ENCODE measurements at regions not wholly inside any gene's neighbourhood (a gene's known extent, or its start where the extent isn't known, plus 50 kb on each side); places are given as distances from the start of the nearest gene placed in this dataset.

GRCh38 chr6:126784161-126784790, 334.2 kb upstream of the RSPO3 start:
- ChIA-PET POLR2A (no interaction called here), CTCF (no interaction called here)
- ATAC-seq (replicated peaks in 1 of 4) (no peak), DNase-seq (no peak)
- Histone ChIP-seq H3K36me3 (ENCODE audit: control insufficient read depth in 2 of 2, extremely low read depth in 1 of 2, insufficient read depth in 1 of 2, low read length in 1 of 2) (no peaks in the 10 kb centered on the region), H3K4me1 (ENCODE audit: control insufficient read depth in 1 of 2, extremely low read depth in 1 of 2, insufficient read depth in 2 of 2, low read length in 2 of 2) (no peaks in the 10 kb centered on the region), H3K27me3 (replicated peaks in 1 of 2; ENCODE audit: control insufficient read depth in 2 of 2, extremely low read depth in 1 of 2, insufficient read depth in 2 of 2, low read length in 1 of 2) (no peaks in the 10 kb centered on the region), H3K4me3 (ENCODE audit: control insufficient read depth in 1 of 2, extremely low read depth in 1 of 2, low read length in 1 of 2) (no peak overlapping the region), H3K9me3 (no peaks in the 10 kb centered on the region), H3K27ac (ENCODE audit: low read length) (no peak overlapping the region)
- H3K4me3 Mint-ChIP-seq, result no peak overlapping the region
- no CpG with 5 or more reads among the region's 2 CpGs for WGBS (ENCODE audit: insufficient coverage)
- no peaks in the 10 kb centered on the region for H3K27me3 Mint-ChIP-seq
- H3K9me3 Mint-ChIP-seq, result peaks cover 0 to 5% (median 0%) of the 10 kb centered on the region in 3 donors
- H3K4me1 Mint-ChIP-seq, result no peaks in the 10 kb centered on the region
- H3K36me3 Mint-ChIP-seq, result no peaks in the 10 kb centered on the region
- no peak overlapping the region for H3K27ac Mint-ChIP-seq

- DNase-seq, result no peak
- no peak overlapping the region for H3K27ac Mint-ChIP-seq
- H3K9me3 ChIP-seq, result no peaks in the 10 kb centered on the region
- H3K4me3 Mint-ChIP-seq, result no peak overlapping the region
- H3K4me1 Mint-ChIP-seq, result no peaks in the 10 kb centered on the region
- no peak overlapping the region for H3K4me3 ChIP-seq (ENCODE audit: control insufficient read depth in 1 of 2, extremely low read depth in 1 of 2, low read length in 1 of 2)
- peaks cover 0 to 4% of the 10 kb centered on the region in 2 donors for H3K27me3 Mint-ChIP-seq
- H3K27me3 ChIP-seq (replicated peaks in 1 of 2; ENCODE audit: control insufficient read depth in 2 of 2, extremely low read depth in 1 of 2, insufficient read depth in 2 of 2, low read length in 1 of 2), result no peaks in the 10 kb centered on the region
- ATAC-seq (replicated peaks in 1 of 4), result no peak
- no peaks in the 10 kb centered on the region for H3K36me3 Mint-ChIP-seq
- ChIA-PET CTCF (interaction anchor here in 1 of 2 donors (0.6 kb wide), 1 partner anchor 26 kb away, joined by 5 read pairs; no protein-coding TSS in a partner anchor), POLR2A (interaction anchor here in 1 of 2 donors (1.2 kb wide), 1 partner anchor 9 kb away, joined by 4 read pairs; no protein-coding TSS in a partner anchor)
- no CpG with 5 or more reads among the region's 1 CpG for WGBS (ENCODE audit: insufficient coverage)
- no peaks in the 10 kb centered on the region for H3K4me1 ChIP-seq (ENCODE audit: control insufficient read depth in 1 of 2, extremely low read depth in 1 of 2, insufficient read depth in 2 of 2, low read length in 2 of 2)
- peaks cover 0 to 5% (median 0%) of the 10 kb centered on the region in 3 donors for H3K9me3 Mint-ChIP-seq
- H3K27ac ChIP-seq (ENCODE audit: low read length), result no peak overlapping the region
- no peaks in the 10 kb centered on the region for H3K36me3 ChIP-seq (ENCODE audit: control insufficient read depth in 2 of 2, extremely low read depth in 1 of 2, insufficient read depth in 1 of 2, low read length in 1 of 2)
Measured at GRCh38 chr6:126786262-126786661, 332.2 kb upstream of the RSPO3 start.

DNA sequence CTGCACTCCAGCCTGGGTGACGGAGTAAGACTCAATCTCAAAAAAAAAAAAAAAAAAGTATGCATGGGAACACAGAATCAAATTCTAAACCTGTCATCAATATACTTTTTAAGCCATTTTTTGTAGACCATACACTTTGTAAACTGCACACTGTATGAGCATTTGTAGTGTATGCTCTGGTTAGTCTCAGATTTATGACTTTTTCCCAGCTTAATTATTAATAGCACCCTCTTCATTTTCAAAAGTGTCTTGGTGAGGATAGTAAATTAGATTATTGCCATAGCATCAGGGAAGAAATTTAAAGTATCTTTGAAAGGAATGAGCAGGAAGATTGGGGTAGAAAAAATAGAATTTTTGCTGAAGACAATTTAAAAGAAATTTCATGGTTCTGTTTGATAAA, 330.8 kb upstream of the RSPO3 start:
- Mint-ChIP-seq H3K9me3 (peaks cover 0 to 5% (median 0%) of the 10 kb centered on the region in 3 donors), H3K4me3 (no peak overlapping the region), H3K36me3 (no peaks in the 10 kb centered on the region), H3K27me3 (peaks cover 0 to 4% of the 10 kb centered on the region in 2 donors), H3K4me1 (no peaks in the 10 kb centered on the region), H3K27ac (no peak overlapping the region)
- H3K9me3 ChIP-seq, result no peaks in the 10 kb centered on the region
- no peaks in the 10 kb centered on the region for H3K4me1 ChIP-seq (ENCODE audit: control insufficient read depth in 1 of 2, extremely low read depth in 1 of 2, insufficient read depth in 2 of 2, low read length in 2 of 2)
- no CpG with 5 or more reads among the region's 1 CpG for WGBS (ENCODE audit: insufficient coverage)
- DNase-seq (no peak), ATAC-seq (replicated peaks in 1 of 4) (no peak)
- ChIA-PET POLR2A (no interaction called here), CTCF (no interaction called here)
- no peak overlapping the region for H3K27ac ChIP-seq (ENCODE audit: low read length)
- H3K36me3 ChIP-seq (ENCODE audit: control insufficient read depth in 2 of 2, extremely low read depth in 1 of 2, insufficient read depth in 1 of 2, low read length in 1 of 2), result no peaks in the 10 kb centered on the region
- no peak overlapping the region for H3K4me3 ChIP-seq (ENCODE audit: control insufficient read depth in 1 of 2, extremely low read depth in 1 of 2, low read length in 1 of 2)
- H3K27me3 ChIP-seq (replicated peaks in 1 of 2; ENCODE audit: control insufficient read depth in 2 of 2, extremely low read depth in 1 of 2, insufficient read depth in 2 of 2, low read length in 1 of 2), result no peaks in the 10 kb centered on the region

- ATAC-seq (replicated peaks in 1 of 4) (no peak), DNase-seq (no peak)
- H3K36me3 ChIP-seq (ENCODE audit: control insufficient read depth in 2 of 2, extremely low read depth in 1 of 2, insufficient read depth in 1 of 2, low read length in 1 of 2), result no peaks in the 10 kb centered on the region
- H3K4me1 Mint-ChIP-seq, result no peaks in the 10 kb centered on the region
- no peaks in the 10 kb centered on the region for H3K4me1 ChIP-seq (ENCODE audit: control insufficient read depth in 1 of 2, extremely low read depth in 1 of 2, insufficient read depth in 2 of 2, low read length in 2 of 2)
- peaks cover 0 to 5% (median 0%) of the 10 kb centered on the region in 3 donors for H3K9me3 Mint-ChIP-seq
- CTCF ChIA-PET, result no interaction called here
- no peak overlapping the region for H3K4me3 ChIP-seq (ENCODE audit: control insufficient read depth in 1 of 2, extremely low read depth in 1 of 2, low read length in 1 of 2)
- no peaks in the 10 kb centered on the region for H3K27me3 ChIP-seq (replicated peaks in 1 of 2; ENCODE audit: control insufficient read depth in 2 of 2, extremely low read depth in 1 of 2, insufficient read depth in 2 of 2, low read length in 1 of 2)
- peaks cover 0 to 4% of the 10 kb centered on the region in 2 donors for H3K27me3 Mint-ChIP-seq
- H3K4me3 Mint-ChIP-seq, result no peak overlapping the region
- POLR2A ChIA-PET, result no interaction called here
- no peaks in the 10 kb centered on the region for H3K9me3 ChIP-seq
- no peaks in the 10 kb centered on the region for H3K36me3 Mint-ChIP-seq
- WGBS (ENCODE audit: insufficient coverage), result 70% methylated on average over 2 of the region's 6 CpGs
- H3K27ac Mint-ChIP-seq, result no peak overlapping the region
- no peak overlapping the region for H3K27ac ChIP-seq (ENCODE audit: low read length)
Measured at GRCh38 chr6:126788861-126789365, 329.6 kb upstream of the RSPO3 start.

DNA sequence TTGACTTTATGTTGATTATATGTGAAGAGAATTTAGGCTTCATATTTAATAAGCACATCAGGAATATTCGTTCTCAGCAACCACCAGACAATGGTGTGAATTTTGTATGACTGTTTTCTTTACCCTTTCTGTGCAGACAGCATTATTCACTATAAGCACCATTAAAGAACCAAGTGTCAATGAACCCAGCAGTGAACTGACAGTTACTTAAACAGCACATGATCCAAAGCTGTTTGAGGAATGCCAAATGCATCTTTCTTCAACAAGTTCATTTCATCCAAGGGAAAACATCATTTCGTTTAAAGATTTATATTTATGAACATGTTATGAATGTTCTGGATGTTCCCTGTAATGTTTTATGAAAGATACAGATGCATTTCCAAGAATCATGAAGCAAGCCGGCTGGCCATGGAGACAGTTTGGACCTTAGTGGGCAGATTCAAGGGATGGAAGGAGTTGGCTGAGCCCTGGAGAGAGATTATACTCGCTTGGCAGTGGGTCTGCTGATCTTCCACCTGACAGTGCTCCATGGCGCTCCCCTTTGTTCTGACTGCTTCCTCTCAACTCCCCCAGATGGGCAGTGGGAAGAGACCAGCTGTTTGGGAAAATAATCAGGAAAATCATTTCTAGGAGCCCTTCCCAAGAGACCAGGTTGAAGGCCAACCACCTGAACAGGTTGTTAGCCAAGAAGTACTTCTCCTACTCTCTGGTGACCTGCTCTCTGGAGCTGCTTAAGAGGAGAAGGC, 326.0 kb upstream of the RSPO3 start:
- Mint-ChIP-seq H3K27me3 (peaks cover 0 to 4% of the 10 kb centered on the region in 2 donors), H3K27ac (no peak overlapping the region), H3K4me1 (no peaks in the 10 kb centered on the region), H3K36me3 (no peaks in the 10 kb centered on the region), H3K9me3 (no peaks in the 10 kb centered on the region), H3K4me3 (no peak overlapping the region)
- Histone ChIP-seq H3K27me3 (replicated peaks in 1 of 2; ENCODE audit: control insufficient read depth in 2 of 2, extremely low read depth in 1 of 2, insufficient read depth in 2 of 2, low read length in 1 of 2) (no peaks in the 10 kb centered on the region), H3K9me3 (no peaks in the 10 kb centered on the region), H3K4me3 (ENCODE audit: control insufficient read depth in 1 of 2, extremely low read depth in 1 of 2, low read length in 1 of 2) (no peak overlapping the region), H3K36me3 (ENCODE audit: control insufficient read depth in 2 of 2, extremely low read depth in 1 of 2, insufficient read depth in 1 of 2, low read length in 1 of 2) (no peaks in the 10 kb centered on the region), H3K4me1 (ENCODE audit: control insufficient read depth in 1 of 2, extremely low read depth in 1 of 2, insufficient read depth in 2 of 2, low read length in 2 of 2) (no peaks in the 10 kb centered on the region), H3K27ac (ENCODE audit: low read length) (no peak overlapping the region)
- ChIA-PET CTCF (no interaction called here), POLR2A (no interaction called here)
- DNase-seq, result no peak
- no peak for ATAC-seq (replicated peaks in 1 of 4)
- WGBS (ENCODE audit: insufficient coverage), result 80% methylated on average over 2 of the region's 5 CpGs

DNA sequence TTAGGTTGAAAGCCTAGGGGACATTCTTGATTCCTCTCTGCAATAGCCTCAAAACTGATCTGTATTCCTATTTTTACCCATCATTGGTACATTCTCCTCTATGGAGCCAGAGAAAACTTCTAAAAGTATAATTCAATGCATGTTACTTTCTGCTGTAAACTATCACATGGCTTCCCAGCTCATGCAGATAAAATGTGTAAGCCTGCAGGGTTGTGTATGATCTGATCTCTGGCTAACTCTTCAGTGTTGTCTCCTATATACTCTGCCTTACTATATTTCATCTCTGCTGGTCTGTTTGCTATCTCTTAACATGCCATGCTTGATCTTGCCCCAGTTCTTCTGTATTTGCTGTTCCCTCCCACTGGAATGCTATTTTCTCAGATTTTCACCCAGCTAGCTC, 323.3 kb upstream of the RSPO3 start:
- ATAC-seq (replicated peaks in 1 of 4) (no peak), DNase-seq (no peak)
- Mint-ChIP-seq H3K27me3 (no peaks in the 10 kb centered on the region), H3K36me3 (no peaks in the 10 kb centered on the region), H3K4me3 (no peak overlapping the region), H3K9me3 (no peaks in the 10 kb centered on the region), H3K27ac (no peak overlapping the region), H3K4me1 (no peaks in the 10 kb centered on the region)
- no peak overlapping the region for H3K4me3 ChIP-seq (ENCODE audit: control insufficient read depth in 1 of 2, extremely low read depth in 1 of 2, low read length in 1 of 2)
- H3K27me3 ChIP-seq (replicated peaks in 1 of 2; ENCODE audit: control insufficient read depth in 2 of 2, extremely low read depth in 1 of 2, insufficient read depth in 2 of 2, low read length in 1 of 2), result no peaks in the 10 kb centered on the region
- no peaks in the 10 kb centered on the region for H3K9me3 ChIP-seq
- no peaks in the 10 kb centered on the region for H3K36me3 ChIP-seq (ENCODE audit: control insufficient read depth in 2 of 2, extremely low read depth in 1 of 2, insufficient read depth in 1 of 2, low read length in 1 of 2)
- no peaks in the 10 kb centered on the region for H3K4me1 ChIP-seq (ENCODE audit: control insufficient read depth in 1 of 2, extremely low read depth in 1 of 2, insufficient read depth in 2 of 2, low read length in 2 of 2)
- ChIA-PET CTCF (no interaction called here), POLR2A (no interaction called here)
- no peak overlapping the region for H3K27ac ChIP-seq (ENCODE audit: low read length)
